GM04503 (cell line): ENCODE measurements at regions not wholly inside any gene's neighbourhood (a gene's known extent, or its start where the extent isn't known, plus 50 kb on each side); places are given as distances from the start of the nearest gene placed in this dataset.
"Not testable (repeated sequence)": the region's sequence is repeated elsewhere in the genome, so short reads cannot be mapped to it uniquely, and the experiment has no call there.

ENCODE experiments used
- DNase-seq: peaks from one replicate; pipeline ENCODE4 v3.0.0-alpha.2; 2012; ENCODE audit warnings: low read depth

DNA sequence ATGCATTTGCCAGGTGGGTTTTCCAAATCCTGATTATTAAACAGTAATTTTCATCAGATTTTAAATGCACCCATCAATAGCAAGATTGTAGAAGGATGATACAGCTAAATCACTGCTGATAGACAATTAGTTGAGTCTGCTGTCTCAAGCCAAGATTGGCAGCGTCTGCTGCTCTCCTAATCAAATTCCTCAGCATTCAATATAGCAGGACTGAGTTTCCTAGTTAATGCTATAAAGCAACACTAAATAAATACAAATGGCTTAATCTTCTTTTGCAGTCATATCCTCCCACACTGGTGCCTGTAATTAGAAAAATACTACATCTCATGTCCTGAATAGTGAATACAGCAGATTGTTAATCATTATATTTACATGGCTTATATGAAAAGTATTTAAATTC is 1028.8 kb downstream of the ADGRL2 start:
- no peak for DNase-seq

DNA sequence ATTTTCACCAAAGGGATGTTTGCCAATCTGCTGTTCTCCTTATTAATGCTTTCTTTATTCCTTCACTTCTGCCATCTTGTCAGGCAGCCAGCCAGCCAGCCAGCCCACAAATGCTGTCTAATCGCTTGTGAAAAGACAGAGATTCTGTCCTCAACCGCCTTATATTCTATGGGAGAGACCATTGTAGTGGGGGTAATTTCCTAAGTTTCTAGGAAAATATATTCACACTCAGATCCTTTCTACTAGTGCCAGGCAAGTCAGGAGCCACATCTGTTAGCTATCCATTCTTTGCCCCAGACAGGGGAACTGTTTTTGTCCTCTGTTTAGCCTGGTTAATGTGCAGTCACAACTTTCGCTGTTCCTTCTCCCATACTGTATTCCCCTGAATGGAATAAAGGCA is 1023.1 kb downstream of the ADGRL2 start:
- no peak for DNase-seq

DNA sequence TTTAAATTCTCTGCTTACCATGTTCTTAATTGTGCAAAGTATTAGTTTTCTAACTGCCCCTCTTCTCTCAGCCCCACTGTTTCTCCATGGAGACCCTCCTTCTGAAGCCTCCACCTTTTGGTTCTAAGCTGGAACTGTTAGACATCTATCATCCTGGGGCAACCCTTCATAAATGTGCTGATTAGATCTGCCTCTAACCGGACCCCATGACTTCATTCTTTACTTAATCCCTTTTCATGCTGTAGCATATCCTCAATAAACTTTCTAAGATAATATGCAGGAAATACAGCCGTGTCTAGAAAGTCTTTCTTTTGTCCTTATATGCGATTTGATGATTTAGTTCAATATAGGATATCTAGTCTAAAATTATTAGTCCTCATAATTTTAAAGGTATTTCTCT is 1020.1 kb downstream of the ADGRL2 start:
- no peak for DNase-seq

- no peak for DNase-seq
Observed at GRCh38 chr1:82819234-82819633, 1018.5 kb downstream of the ADGRL2 start.

DNA sequence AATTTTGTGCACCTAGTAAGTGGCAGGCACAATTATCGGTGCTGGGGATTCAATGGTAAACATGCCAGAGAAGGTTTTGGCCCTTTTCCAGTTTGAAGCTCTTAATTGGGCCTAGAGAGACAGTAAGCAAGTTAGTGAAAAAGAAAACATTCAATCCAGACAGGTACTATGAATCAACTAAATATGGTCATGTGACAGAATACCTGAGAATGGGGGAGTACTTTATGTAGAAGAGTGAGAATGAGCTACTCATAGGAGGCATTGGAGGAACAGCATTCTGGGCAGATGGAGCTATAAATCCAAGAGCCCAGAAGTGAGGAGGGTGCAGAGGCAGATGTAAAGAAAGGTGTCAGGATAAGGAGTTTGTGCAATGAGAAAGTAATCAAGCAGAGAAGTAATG is 1017.9 kb downstream of the ADGRL2 start:
- DNase-seq, result no peak

DNA sequence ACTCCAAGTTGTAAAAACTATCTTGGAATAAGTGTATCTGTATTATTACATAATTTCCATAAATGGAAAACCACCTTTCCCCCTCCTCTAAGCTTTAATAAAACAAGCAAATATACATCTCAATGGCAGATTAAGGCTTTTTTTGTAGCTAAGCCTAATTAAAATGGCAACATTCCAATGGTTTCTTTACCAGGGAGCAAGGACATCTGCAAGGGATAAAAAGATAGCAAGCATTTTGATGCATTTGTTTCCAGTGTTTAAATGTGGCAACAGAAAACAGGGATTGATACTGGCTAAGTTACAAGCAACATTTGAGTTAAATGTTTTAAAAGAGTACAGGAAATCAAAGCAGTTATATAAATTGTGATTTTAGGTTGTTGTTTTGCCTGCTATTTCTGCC is 1012.7 kb downstream of the ADGRL2 start:
- no peak for DNase-seq

- no peak for DNase-seq
Observed at GRCh38 chr1:82810601-82811000, 1009.9 kb downstream of the ADGRL2 start.

GRCh38 chr1:82807563-82807962 is 1006.8 kb downstream of the ADGRL2 start:
- no peak for DNase-seq

DNA sequence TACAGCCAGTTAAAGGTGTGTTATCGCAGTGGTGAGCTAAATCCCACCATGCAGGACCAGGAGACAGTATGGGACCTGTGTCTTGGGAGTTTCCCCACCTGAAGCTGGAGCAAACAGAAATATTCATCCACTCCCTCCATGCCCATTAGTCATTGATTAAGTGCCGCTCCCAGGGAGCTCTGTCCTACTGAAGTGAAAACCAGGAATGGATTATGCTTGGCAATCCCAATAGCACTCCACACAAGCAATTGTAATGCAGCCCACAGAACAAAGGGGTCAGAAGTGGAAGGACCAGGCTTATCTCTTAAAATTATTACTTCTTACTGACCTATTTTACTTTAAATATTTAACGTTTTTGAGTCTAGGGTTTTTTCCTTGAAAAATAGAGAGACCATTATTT is 1005.4 kb downstream of the ADGRL2 start:
- no peak for DNase-seq

DNA sequence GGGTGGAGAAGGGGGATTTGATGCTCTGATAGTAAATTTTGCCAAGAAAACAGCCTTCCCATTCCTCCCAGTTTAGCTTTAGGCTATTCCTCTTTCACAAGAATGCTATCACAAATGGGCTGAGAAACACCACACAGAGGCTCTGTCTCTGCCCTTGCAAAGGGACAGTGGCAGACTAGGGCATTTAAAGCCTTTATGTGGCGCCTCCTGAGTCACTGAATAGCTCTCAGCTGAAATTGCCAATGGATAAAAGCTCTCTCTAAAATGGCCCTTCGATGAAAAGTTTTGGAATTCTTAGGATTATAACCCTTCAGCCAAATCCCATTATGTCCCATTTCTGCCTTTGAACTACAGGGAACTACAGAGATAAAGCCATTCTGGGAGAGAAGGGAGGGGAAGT is 1000.4 kb downstream of the ADGRL2 start:
- DNase-seq, result no peak

GRCh38 chr1:82800721-82801120 is 1000.0 kb downstream of the ADGRL2 start:
- DNase-seq, result no peak

DNA sequence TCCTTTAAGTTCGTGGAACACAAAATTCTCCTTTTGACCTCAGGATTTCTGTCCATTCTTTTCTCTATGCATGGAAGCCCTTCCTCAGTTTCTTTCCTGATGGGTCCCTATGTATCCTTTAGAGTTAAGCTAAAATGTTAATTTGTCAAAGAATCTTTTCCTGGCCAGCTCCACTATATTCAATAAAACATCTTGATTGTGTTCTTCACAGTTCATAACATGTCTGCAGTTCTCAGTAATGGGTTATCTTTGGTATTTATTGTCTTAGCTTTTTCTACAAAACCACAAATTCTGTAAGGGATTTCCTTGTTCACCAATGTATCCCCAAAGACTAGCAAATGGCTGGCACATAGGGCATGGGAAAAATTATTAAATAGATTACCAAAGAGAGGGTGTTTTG is 998.5 kb downstream of the ADGRL2 start:
- DNase-seq, result no peak

- DNase-seq, result no peak
Observed at GRCh38 chr1:82795508-82796149, 994.9 kb downstream of the ADGRL2 start.

DNA sequence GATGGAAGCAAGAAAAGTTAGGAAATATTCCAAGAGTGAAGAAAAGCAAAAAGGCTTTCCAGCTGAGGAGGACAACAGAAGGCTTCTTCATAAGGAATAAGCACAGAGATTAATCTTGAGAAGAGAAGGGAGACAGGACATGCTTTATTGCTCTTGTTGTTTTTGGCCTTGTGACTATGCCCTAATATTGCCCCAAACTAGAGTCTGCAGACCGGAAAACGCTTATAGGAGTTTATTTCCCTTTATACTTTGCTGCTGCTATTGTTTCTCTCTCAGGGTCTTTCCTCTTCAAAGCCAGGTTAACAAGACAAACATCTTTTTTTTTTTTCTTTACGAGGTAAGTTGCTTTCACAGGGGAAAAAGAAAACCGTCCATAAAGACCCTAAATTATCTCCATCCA is 991.4 kb downstream of the ADGRL2 start:
- no peak for DNase-seq

DNA sequence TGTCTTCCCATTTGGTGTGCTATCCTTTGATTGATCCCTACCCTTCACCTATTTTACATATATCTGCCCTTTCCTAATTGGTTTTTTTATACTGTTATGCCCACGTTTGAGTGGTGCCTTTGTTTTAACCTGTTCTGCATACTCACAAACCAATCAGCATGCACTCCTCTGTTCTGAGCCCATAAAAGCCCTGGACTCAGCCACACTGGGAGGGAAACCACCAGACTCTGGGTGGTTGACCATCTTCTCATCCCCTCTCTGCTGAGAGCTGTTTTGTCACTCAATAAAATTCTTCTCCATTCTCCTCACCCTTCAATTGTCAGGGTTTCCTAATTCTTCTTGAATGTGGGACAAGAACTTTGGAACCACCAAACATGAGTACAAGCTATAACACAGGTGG is 989.8 kb downstream of the ADGRL2 start:
- DNase-seq, result no peak

DNA sequence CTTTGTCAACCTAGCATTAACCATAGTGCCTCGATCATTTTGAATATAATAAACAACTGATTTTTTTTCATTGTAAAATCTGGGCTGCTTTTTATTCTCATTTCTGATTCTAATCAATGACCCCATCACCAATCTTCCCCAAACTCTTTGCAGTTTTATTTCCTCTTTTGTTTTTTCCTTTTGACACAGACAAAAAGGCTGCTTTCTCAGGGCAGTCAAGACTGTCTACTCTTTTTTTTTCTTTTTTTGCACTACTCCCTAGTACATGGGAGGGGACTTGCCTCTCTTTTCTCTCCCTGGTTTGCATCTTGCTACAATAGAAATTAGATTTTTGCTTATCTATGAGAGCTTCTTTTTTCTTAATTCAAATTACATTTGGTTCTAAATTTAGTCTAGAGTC is 987.9 kb downstream of the ADGRL2 start:
- DNase-seq, result no peak

GRCh38 chr1:82788038-82788437 is 987.3 kb downstream of the ADGRL2 start:
- DNase-seq, result no peak

DNA sequence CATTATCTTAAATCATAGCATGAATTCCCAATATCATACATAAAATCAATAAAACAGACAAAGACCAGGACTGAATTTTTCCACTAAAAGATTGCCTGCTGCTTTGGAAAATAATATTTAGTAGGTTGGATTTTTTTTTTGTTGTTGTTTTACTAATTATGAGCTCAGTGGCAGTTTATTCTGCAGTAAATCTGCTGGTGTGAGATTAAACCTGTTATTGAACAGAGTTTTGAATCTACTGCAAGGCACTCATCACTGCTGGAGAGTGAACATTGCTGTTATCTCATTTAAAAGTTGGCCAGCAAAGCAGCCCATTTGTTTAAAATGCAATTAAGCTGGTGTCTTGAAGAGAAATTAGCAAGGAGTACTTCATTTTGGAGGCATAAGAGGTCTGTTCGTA is 986.1 kb downstream of the ADGRL2 start:
- DNase-seq, result no peak

- no peak for DNase-seq
Observed at GRCh38 chr1:82785268-82785790, 984.6 kb downstream of the ADGRL2 start.

DNA sequence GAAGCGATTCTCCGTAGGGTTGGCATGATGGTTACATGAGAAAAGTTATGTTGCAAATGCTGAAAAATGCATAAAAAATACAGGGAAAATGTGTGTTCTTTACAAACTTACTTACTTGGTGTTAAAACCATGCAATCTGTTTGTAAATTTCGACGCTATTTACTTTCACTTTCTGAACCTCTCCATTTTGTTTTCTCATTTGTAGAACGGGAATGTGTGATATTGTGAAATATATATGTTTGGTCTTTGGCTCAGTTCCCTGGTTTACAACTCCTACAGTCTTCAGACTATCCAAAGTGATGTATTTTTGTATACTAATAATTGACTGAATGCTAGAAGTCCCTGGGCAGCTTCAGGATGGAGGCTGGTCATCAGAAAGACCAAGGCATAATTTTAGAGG is 982.3 kb downstream of the ADGRL2 start:
- no peak for DNase-seq

GRCh38 chr1:82782599-82782998 is 981.9 kb downstream of the ADGRL2 start:
- DNase-seq, result no peak

GRCh38 chr1:82778612-82779011 is 977.9 kb downstream of the ADGRL2 start:
- no peak for DNase-seq

GRCh38 chr1:82777240-82777639 is 976.5 kb downstream of the ADGRL2 start:
- no peak for DNase-seq

DNA sequence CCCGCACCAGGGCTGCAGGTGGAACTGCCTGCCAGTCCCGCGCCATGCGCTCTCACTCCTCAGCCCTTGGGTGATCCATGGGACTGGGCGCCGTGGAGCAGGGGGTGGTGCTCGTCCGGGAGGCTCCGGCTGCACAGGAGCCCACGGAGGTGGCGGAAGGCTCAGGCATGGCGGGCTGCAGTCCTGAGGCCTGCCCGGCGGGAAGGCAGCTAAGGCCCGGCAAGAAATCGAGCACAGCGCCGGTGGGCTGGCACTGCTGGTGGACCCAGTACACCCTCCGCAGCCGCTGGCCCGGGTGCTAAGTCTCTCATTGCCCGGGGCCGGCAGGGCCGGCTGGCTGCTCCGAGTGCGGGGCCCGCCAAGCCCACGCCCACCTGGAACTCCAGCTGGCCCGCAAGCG is 976.0 kb downstream of the ADGRL2 start:
- DNase-seq, result not testable (repeated sequence)
